CD4-positive, alpha-beta T cell treated with Interleukin-17A for 1 hour (primary cell): ENCODE measurements at regions not wholly inside any gene's neighbourhood (a gene's known extent, or its start where the extent isn't known, plus 50 kb on each side); places are given as distances from the start of the nearest gene placed in this dataset.
"Not testable (repeated sequence)": the region's sequence is repeated elsewhere in the genome, so short reads cannot be mapped to it uniquely, and the experiment has no call there.

Experiments used
- DNase-seq: peaks from one replicate; pipeline ENCODE4 v3.0.0-alpha.2; 2020

DNA sequence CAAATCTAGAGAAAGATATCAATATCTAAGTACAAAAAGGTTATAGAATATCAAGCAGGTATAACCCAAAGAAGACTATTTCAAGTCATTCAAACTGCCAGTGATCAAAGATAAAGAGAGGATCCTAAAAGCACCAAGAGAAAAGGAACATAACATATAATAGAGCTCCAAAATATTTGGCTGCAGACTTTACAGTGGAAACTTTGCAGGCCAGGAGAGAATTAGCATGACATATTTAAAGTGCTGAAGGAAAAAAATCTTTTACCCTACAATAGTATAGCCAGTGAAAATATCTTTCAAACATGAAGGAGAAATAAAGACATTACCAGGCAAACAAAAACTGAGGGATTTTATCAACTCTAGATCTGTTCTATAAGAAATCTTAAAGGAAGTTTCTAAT, 254.3 kb upstream of the ARHGEF26 start:
- no peak for DNase-seq

DNA sequence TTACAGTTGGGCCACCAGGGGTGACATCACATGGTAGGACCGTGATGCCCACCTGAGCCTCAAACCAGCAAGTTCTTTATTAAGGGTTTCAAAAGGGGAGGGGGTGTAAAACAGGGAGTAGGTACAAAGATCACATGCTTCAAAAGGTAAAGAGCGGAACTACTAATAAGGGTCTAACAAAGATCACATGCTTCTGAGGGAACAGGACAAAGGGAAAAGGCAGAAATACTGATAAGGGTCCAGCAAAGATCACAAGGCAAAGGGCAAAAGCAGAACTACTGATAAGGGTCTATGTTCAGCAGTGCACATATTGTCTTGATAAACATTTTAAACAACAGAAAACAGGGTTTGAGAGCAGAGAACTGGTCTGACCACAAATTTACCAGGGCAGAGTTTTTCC, 246.8 kb upstream of the ARHGEF26 start:
- not testable (repeated sequence) for DNase-seq

DNA sequence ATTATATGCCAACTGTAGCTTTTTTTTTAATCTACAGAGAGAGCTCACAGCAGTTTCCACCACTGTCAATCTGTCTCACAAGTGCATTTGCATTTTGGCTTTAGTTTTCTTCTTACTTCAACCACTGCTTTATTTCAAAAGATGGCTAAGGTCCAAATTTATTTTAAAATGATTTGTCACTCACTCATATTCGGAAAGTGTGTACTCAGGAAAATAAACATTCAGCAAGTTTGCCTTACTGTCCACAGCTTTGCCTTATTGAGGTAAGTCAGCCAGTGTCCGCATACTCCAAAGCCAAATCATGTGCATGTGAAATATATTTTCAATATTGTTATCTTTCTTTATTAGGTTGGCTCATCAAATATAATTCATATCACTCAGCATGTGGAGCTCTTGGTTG, 240.7 kb upstream of the ARHGEF26 start:
- DNase-seq, result no peak

DNA sequence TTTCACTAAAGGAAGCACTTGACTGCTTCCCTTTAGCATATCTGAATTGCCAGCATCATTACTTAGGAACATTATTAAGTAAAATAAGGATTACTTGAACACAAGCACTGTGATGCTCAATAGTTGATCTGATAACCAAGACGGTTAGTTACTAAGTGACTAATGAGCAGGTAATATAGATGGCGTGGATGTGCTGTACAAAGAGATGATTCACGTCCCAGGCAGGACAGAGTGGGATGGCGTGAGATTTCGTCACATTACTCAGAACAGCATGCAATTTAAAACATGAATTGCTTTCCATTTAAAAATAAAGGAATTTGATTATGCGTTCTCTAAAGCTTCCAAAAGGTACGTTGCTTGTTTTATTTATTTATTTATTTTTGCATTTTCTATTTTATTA, 240.0 kb upstream of the ARHGEF26 start:
- DNase-seq, result no peak

DNA sequence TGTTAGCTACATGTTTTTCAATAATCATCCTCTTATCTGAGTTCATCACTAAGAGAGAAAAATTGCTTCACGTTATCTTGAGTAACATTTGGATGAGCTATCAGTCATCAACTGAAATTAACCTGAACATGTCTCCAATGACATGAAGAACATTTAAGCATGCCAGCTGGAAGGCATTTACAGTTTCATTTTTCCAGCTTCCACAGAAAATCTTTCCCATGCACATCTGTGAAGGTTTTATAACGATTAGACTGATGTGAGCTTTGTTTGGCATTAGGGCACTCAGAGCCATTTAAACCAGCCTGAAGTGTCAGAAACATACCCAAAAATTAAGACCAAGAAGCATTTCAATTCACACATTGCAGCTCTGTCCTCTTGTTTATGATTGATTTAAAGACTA, 235.8 kb upstream of the ARHGEF26 start:
- no peak for DNase-seq

DNA sequence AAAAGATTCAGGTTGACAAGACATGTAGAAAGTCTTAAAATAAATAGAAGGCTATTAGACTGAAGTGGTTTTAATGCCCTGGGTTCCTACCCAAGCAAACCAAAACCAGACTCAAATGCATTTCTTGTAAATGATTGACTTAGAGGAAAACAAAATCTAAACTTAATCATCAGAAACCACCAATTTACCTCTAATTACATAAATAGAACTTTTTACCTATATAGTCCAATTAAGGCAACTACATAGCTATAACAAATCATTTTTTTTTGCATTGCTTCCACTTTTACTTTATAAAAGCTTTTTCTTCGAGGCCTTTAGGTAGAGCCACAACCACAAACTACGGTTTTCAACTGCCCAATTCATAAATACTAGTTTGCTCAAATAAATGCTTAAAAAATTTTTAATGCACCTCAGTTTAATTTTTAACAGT, 231.3 kb upstream of the ARHGEF26 start:
- DNase-seq, result no peak

DNA sequence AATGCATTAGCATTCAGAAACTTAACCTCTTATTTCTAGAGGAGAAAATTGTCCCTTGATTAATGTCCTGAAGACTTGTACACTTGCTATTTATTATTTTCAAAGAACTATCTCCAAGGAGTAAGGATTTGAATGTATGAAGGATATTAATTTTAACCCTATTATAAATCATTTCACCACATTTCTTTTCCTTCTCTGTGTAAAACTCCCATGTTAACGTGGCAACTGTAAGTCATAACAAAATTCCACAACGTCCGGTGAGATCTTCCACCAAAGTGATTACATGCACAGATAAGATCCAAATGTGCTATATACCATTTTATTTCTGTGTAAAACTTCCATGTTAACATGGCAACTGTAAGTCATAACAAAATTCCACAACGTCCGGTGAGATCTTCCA, 229.1 kb upstream of the ARHGEF26 start:
- DNase-seq, result no peak

DNA sequence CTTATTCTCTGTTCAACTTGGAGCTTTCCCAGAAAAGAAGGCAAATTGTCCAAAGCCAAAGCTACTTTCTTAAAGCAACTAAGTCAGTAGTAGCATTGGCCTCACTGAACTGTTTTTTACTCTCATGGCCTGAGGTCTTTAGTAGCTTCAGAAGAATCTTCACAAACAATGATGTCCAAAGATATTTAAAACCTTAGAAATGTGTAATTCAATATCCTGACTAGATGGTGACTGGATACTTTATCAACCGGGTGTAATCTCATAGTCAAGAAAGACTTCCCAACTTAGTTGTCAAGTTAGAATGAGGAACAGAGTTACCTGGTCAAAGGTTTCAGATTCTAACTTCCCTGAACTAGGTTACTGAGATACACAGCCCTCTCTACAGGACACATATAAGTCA, 226.3 kb upstream of the ARHGEF26 start:
- DNase-seq, result no peak

DNA sequence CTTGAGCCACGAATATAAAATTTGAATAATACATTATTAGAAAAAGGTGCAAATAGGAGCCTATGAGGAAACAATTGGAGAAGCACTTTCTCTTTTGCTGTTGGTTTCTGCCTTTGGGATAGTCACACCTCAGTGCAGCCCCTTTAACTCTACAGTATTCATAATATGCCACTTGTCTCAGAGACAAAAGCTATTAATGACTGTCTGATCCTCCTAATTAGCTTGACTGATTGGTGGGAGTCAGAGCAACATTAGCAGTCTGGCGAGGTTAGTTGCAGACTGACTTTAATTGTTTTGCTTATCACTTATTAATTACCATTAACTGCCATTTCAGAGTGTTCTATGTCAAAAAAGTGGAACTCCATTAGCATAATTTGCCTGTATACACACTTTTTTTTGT, 225.0 kb upstream of the ARHGEF26 start:
- no peak for DNase-seq

DNA sequence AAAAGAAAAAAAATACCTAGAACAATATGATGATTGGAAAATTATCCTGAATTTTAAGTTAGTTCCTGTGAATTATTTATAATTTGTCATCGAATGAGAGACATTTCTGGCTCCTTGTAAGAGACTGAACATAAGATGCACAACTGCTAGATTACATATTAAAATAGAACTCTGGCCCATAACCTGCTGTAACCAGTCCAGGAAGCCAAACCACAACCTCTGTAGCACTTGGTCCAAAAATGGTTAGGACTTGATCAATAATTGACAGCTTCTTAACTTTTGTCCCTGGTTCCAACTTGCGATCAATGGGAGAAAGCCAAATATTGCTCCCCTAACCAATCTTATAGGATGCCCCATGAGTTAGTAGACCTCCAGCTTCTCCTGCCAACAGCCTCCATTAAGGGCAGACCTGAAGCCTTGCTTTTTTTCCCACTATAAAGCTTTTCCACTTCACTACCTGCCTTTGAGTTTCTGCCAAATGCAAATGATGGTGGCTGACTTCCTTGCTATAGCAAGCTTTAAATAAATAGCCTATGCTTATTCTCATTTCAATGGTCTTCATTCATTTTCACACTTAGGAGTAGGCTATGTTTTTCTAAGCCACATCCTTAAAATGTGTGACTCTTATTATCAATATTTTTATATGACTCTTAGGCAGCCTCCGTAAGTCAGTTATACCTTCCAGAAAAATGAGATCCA, 224.0 kb upstream of the ARHGEF26 start:
- no peak for DNase-seq

DNA sequence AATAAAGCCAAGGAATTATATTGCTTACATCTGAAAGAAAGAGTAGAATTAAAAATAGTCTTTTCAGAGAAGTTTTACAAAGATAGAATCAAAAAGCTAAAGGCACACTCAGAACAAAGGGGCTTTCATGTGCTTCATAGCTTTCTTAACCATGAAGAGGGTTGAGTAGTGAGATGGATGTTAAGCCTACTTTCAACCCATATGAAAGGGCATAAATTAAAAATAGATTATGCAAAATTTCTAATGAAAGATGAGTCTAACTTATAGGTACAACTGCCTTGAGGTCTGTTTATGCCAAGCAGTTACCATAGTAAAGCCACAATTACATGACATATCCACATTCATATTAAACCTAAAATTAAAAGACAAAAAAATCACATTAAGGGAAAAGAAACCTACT, 223.3 kb upstream of the ARHGEF26 start:
- no peak for DNase-seq

DNA sequence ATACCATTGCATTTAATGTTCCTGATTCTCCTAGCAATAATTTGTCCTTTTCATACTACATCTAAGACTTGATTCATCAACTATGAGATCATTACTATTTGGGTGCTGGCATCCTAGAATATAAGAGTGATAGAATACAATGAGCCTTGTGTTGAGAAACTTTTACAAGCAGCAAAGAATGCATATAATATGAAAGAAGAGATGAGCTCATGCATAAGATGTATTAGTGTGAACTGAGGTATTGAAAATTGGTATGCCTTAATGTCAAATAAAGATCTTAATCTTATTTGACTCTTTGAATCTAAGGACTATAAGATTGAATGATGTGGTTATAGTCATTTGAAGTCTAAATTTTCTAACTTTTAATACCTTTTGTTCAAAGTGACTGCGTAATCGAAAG, 220.0 kb upstream of the ARHGEF26 start:
- no peak for DNase-seq

DNA sequence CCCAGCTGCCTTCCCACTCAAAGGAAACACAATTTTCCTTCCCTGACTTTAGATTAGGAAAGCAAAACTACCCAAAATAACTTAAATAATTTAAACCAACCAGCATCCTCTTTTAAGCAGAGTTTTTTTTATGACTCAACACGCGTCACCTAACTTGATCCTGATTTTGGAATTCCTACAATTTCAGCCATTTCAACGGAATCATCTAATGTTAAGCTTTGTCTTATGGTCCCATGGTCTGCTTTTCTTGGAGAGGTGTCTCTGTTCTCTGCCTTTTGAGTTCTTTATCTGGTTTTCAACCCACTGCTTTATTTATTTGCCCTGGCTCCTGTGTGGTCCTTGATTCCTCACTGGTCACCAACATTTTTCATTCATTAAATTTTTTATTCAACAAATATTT, 219.2 kb upstream of the ARHGEF26 start:
- DNase-seq, result no peak

DNA sequence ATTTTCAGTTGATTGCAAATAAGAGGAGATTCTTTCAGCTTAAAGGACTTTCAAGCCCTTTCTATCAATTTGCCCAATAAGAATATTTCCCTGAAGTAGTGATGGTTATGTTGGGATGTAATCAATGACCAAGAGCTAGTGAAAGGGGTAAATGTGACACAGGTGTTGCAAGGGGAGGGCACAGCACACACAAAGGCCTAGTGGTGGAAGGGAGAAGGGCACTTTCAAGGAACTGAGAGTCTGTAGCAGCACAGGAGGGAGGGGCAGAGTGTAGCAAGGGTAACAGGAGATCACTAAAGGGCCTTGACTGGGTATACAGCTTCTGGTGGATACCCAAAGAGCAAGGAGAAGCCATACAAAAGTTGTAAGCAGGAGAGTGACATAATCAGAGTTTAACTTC, 217.8 kb upstream of the ARHGEF26 start:
- DNase-seq, result no peak

DNA sequence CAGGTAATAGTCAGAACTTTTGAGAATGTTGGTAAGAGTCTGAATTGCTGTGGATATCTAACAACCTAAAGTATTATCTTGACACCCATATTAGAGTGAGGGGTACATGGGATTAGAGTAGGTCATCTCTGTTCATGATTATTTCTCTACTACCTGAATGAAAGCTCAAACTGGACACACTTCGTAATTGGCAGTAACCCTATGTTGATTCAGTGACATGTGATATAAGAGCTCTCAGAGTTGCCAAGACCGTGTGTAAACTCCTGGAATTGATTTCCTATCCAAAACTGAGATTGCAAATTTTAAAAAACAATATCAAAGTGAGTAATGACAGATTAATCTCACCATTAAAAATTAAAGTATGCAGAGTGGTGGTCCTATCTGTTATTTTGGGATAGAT, 214.8 kb upstream of the ARHGEF26 start:
- DNase-seq, result no peak

DNA sequence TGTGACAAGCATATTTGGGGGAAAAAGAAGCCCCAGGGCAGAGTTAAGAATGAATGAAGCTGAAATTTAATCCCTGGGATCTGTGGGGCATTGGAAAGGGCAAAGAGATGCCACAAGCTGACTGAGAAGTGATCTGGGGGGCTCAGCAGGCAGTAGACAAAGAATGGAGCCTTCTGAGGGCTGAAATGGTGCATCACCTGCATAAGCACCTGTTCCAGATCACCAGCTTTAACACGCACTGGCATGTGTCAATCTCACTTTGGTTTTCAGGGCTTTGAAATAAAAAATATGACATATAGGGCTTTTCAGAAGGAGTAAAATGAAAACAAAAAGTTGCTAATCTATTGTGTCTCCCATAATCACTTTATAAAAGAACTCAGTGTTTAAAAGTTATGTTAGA, 210.8 kb upstream of the ARHGEF26 start:
- no peak for DNase-seq

DNA sequence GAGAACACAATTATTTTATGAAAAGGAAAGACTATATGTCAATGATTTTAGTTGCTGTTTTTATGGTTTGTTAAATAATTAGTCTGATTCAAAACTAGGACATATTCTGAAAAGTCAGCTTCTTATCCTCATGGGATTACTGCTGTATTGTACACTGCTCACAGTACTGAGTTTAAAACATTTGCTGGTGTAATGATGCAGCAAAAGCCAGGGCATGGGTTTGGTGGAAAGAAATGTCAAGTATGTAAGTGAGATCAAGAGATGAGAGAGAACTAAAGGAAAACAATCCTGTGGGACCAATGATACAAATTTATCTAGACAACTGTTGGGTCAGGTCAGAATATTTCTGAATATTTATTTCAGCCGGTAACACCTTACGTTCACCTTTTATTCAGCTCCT, 210.1 kb upstream of the ARHGEF26 start:
- DNase-seq, result no peak

DNA sequence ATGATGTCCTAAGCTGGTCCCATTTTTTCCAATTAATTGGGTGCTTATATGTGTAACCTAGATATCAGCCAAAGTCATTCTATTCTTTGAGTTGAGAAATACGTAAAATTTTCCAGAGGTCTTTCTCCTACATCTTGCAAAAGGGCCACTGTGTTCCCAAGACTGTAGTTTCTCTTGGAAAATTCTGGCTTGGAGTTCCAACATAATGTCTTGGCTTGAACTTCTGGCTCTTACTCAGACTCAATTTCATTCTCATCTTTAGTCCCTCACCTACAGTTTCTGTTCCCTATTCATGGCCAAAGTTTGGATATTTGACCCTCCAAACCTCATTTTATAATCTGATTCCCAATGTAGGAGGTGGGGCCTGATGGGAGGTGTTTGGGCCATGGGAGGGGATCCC, 201.4 kb upstream of the ARHGEF26 start:
- DNase-seq, result no peak

DNA sequence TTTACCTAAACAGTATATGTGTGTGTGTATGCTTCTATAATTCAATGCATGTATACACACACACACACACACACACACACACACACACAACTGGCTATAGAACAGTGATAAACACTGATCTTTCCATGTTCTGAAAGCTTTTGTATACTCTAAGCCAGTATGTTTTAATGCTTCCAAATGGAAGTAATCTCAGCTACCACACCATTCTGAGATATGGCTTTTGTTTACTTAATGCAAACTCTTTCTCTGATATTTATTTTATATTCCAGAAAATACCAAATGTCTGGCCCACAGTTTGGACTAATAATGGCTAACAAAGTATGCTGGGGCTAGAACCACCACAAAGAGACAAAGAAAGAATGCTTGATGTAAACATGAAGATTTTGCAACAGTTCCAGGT, 199.4 kb upstream of the ARHGEF26 start:
- DNase-seq, result no peak

DNA sequence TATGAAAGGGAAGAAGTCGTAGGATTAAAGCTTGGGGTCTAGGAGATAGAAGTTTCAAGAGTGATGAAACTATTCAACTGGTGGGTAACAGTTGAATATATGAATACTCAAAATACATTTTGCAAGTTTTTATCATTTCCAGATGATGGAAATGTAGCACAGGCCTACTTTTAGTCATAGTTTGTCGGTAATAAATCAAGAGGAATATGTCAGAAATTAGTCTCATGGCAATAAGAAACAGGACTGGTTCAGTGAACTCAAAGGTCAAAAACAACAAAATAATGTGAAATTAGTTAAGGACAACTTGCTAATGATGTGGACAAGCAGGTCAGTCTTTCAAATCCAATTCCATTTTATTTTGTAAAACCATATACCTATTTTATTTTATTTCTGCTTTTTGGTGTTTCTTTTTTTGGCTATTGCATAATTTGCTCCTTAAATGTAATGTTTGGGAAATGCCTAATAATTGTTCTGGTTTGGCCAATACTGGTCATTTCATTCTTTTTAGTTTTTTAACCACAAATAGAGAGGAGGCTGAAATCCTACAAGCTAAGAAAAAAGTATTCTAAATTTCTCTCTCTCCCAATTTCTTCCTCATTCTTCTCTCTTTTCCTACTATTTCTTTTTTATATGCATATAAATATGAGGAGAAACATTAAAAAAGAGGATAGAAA, 195.2 kb upstream of the ARHGEF26 start:
- DNase-seq, result no peak

DNA sequence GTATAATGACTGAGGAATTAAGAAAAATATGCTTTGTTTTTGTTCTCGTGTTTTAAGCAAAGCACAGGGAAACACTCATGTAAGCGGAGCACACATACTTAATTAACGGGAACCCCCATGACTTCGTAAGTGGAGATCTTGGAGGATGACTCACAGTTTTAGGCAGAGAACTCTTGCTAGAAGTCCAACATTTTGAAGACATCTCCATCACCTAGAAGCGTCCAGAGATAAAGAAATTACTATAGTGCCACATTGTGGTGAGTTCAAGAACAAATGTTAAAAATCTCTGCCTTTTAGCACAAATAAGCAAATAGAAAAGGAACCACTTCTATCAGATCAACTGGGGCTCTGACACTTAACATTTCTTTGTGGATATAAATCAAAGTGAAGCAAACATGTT, 194.1 kb upstream of the ARHGEF26 start:
- no peak for DNase-seq

DNA sequence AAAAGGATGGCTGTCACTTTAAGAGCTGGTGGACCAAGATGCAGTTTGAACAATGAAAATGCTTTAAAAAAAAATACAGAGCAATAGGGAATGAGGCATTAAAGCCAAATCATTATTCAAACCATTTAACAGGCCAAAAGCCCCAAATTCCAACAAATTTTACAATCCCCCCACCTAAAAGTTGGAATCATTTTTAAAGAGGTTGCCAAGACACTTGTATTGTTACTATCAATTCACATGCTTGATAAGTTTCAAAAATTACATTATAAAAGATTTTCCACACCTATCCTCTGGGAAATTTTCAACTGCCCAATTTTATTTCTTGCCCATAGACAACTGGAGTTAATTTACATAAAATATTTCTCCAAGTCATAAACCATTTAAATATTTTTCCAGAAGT, 192.3 kb upstream of the ARHGEF26 start:
- DNase-seq, result no peak

DNA sequence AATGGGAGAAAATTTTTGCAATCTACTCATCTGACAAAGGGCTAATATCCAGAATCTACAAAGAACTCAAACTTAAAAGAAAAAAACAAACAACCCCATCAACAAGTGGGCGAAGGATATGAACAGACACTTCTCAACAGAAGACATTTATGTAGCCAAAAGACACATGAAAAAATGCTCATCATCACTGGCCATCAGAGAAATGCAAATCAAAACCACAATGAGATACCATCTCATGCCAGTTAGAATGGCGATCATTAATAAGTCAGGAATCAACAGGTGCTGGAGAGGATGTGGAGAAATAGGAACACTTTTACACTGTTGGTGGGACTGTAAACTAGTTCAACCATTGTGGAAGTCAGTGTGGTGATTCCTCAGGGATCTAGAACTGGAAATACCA, 187.7 kb upstream of the ARHGEF26 start:
- not testable (repeated sequence) for DNase-seq

DNA sequence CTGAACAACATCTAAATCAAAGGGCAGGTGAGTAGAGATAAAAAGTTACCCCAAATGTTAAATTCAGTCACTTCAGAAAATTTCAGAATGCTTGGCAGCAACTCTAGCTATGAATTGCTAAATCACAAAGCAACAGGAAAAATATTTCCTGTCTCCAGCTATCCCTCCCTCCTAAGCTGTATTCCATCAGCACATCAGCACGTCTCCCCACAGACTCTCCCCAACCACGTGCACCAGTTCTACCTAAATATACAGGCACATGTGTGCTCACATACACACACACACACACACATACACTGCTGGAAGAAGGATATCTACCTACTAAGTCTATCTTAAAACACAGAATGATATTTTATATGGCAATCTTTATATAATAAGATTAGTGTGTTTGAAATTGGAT, 177.1 kb upstream of the ARHGEF26 start:
- no peak for DNase-seq

DNA sequence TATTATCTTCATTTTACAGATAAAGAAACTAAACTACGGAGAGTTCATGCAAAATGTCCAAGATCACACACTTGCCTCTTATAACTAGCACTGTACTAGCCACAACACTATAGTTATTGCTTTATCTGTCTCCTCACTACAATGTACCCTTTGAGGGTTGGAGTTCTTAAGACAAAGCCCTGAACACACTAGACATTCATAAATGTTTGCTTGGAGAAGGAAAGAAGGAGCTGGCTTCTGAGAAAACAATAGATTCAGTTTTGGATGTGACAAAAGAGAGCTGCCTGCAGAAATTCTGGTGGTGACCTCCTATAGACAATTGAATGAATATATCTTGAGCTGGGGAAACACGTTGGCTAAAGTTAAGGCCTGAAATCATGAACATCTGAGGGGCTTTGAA, 169.9 kb upstream of the ARHGEF26 start:
- no peak for DNase-seq
